GM12875 (cell line): ENCODE measurements at regions not wholly inside any gene's neighbourhood (a gene's known extent, or its start where the extent isn't known, plus 50 kb on each side); places are given as distances from the start of the nearest gene placed in this dataset.

Experiments
- H3K4me3 ChIP-seq: one replicate; pipeline ENCODE4 v1.5.1; 2011; ENCODE audit warnings: low read depth, low read length, control low read depth
- CTCF ChIP-seq: IDR thresholded peaks from 2 replicates; pipeline ENCODE4 v1.5.1; 2011; ENCODE audit warnings: low read depth, mild to moderate bottlenecking, control low read depth, inconsistent platforms, low read length, moderate library complexity, borderline replicate concordance; ENCODE audit not compliant: insufficient read depth

GRCh38 chr5:30878296-30878695 is 315.2 kb upstream of the CDH6 start:
- no peak overlapping the region for H3K4me3 ChIP-seq
- no peak for TF ChIP-seq CTCF

GRCh38 chr5:30874241-30875034 is 319.0 kb upstream of the CDH6 start:
- no peak overlapping the region for H3K4me3 ChIP-seq
- TF ChIP-seq CTCF: no peak

- TF ChIP-seq CTCF: no peak
- H3K4me3 ChIP-seq: no peak overlapping the region
Measured at GRCh38 chr5:30871196-30871595, 322.3 kb upstream of the CDH6 start.

GRCh38 chr5:30867711-30868110 is 325.8 kb upstream of the CDH6 start:
- TF ChIP-seq CTCF: no peak
- H3K4me3 ChIP-seq: no peak overlapping the region

GRCh38 chr5:30866142-30866541 is 327.3 kb upstream of the CDH6 start:
- no peak overlapping the region for H3K4me3 ChIP-seq
- no peak for TF ChIP-seq CTCF

GRCh38 chr5:30856242-30856641 is 337.2 kb upstream of the CDH6 start:
- H3K4me3 ChIP-seq: no peak overlapping the region
- no peak for TF ChIP-seq CTCF

- no peak for TF ChIP-seq CTCF
- H3K4me3 ChIP-seq: no peak overlapping the region
Measured at GRCh38 chr5:30853158-30853557, 340.3 kb upstream of the CDH6 start.
